GM21390 (cell line): ENCODE measurements at regions not wholly inside any gene's neighbourhood (a gene's known extent, or its start where the extent isn't known, plus 50 kb on each side); places are given as distances from the start of the nearest gene placed in this dataset.
"Not testable (repeated sequence)": the region's sequence is repeated elsewhere in the genome, so short reads cannot be mapped to it uniquely, and the experiment has no call there.

ENCODE experiments used
- ATAC-seq: cut with Tn5 transposase; IDR thresholded peaks from one replicate; pipeline ENCODE4 v1.9.1; 2021; ENCODE audit not compliant: unreplicated experiment

DNA sequence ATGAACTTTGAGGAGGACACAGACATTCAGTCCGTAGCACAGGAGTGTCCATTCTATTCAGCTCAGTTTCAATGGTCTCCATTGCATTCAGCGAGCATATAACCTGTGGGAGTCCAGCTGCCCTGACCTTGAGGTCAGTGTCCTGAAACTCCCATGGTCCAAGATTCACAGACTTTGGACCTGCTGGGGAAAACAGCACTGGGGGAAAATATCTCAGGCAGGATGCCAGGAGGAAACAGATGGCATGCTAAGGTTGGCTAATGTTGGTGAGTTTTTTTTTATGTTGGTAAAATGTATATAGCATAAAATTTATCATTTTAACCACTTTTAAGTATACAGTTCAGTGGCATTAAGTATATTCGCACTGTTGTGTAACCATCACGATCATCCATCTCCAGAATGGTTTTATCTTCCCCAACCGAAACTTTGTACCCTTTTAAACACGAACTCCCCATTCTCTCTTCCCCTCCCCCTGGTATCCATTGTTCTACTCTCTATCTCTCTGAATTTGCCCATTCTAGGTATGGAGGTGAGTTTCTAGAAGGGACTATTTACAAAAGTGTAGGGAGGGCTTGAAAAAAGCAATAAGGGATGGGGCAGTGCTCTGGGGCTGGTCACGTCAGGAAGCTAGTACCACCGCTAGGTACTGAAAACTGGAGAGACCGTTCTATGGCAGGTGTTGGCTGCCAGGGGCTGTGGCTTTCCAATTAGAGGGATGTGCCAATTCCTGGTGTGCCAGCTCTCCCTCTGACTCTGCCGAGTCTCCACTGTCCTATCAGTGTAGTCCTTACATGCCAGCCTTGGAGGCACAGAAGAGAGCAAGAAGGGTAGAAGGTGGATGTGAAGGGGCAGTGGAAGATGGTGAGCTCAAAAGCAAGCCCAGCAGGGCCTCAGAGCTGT, 85.3 kb downstream of the FOXD2 start:
- no peak for ATAC-seq

DNA sequence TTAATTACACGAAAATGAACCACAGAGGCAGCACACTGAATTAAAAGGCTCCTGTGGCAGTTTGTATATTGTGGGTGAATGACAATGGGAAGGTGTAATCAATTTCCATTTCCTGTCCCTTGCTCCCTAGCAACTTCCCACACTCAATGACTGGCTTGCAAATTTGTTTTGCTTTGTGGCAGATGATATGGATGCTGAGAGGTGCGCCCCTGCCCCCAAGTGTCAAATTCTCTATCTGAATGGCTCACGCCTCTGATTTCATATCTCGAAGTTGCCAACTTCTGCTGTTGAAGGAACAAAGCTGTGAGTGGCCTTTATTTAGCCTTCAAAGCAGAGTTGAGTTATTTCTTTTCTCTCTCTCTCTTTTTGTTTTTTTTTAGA, 86.0 kb downstream of the FOXD2 start:
- ATAC-seq, result no peak

GRCh38 chr1:47524272-47524671, 86.4 kb downstream of the FOXD2 start:
- no peak for ATAC-seq

DNA sequence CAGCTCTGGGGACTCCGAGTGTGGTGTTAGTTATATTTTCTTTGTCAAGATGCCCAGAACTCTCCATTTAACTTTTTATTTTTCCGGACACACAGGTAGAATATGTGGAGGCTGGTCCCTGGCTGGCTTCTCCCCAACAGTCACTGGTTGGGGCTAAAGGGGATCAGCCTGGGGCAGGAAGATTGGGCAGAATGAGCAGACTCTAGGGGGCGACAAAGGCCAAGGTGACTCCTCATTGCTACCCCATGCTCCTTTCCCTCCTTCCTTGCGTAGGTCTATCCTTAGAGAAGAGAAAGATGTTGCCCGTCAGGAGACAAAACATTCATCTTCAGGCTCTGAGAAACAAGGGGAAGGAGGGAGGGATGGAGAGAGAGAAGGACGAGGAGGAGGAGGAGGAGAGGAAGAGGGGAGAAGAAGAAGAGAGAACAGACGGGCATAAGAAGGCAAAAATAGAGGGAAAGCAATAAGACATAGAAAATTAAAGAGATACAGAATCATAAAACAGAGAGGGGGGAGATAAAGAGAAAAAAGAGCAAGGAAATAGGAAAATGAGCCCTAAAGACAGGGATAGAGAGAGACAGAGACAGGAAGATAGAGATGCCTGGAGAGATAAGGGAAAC, 89.9 kb downstream of the FOXD2 start:
- no peak for ATAC-seq

DNA sequence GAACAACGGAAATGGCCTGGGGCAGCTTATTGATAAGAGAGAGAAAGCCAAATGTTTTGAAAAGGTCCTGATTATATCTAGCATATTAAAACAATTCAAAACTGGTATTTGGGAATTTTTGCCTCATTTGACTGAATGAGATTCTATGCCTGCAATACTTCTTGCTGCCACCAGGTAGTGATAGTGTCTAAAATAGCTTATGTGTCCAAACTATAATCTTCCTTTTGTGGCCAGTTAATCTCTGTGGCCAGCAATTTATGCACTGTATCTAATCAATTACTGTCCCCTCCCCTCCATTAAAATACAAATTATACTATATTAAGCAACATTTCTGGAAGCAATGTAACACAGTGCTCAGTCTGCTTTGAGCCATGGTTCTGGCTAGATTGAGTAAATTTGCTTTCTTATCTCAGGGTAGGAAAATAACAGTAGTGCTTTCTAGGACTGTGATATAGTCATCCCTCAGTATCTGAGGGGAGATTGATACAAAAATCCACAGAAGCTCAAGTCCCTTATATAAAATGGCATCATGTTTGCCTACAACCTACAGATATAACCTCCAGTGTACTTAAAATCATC, 91.8 kb downstream of the FOXD2 start:
- ATAC-seq, result no peak

DNA sequence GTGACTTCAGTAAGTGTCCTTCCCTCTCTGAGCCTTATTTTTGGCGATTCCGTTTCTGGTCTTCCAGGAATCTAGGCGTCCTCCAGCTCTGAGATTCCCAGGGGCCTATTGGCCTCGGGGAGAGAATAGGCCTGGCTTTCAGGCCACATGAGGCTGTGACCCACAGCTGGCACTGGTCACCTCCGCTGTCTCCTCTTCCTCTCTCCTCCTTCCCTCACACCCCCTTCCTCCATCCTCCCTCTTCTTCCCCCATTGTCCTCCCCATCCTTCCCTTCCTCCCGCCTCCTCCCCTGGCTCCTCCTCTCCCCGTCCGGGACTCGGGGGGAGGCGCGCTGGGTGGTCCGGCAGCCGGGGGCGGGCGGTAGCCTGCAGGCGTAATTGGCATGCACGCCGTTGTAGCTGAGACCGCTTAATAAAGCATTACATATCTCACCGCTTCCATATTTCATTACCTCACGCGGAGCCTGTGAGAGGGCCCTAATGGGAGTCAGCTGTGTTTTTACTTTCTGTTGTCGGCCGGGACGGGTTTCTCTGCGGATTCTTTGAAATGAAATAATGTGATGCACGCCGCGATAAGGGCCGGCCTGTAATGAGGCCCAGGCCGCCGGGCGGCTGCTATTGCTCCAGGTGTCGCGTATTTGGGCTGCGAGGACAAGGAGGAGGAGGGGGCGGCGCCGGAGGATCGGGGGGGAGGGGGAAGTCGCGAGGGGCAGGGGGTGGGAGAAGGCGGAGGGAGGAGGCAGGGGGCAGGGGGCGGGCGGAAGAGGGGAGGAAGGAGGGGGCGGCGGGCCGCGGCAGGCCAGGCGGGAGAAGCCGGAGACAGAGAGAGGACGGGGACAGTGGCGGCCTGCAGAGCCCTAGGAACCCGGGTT, 95.3 kb downstream of the FOXD2 start:
- no peak for ATAC-seq

- ATAC-seq, result no peak
These were observed 96.0 kb downstream of the FOXD2 start for GRCh38 chr1:47533793-47534328.

DNA sequence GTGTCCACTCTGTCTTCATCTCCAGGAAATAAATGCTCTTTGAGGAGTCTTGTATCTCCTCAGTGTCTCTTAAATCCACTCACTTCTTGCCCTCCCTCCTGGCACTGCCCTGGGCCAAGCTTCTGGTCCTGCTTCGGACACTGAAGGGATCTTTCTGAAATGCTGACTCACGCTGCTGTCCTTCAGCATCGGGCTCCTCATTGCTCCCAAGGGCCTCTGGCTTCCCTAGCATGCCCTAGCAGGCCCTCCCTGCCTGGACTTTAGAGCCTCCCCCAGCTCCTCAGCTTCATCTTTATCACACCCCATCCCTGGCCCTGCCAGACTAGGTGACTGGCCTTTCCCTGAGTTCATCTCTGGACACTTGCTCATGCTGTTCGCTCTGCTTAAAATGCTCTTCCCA, 96.6 kb downstream of the FOXD2 start:
- ATAC-seq, result no peak

GRCh38 chr1:47536646-47537118, 98.8 kb downstream of the FOXD2 start:
- ATAC-seq, result no peak

GRCh38 chr1:47537268-47537667, 99.4 kb downstream of the FOXD2 start:
- ATAC-seq, result no peak

DNA sequence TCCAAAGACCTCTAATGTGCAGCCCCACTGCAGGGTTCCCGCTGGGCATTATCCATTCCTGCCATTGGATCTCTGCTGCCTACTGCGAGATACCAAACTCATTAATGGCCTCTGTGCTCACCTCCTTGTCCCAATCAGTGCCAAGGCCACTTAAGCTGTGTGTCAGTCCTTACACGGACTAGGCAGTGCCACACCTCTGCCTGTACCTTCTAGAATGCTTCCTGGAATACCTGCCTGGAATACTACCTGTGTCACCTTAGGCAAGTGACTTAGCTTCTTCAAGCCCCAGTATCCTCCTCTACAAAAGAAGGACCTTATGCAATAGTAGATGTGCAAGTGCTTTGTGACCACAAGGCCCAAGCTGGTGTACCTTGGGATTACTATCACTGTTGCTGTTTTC, 100.1 kb downstream of the FOXD2 start:
- ATAC-seq, result no peak

GRCh38 chr1:47538530-47538929, 100.7 kb downstream of the FOXD2 start:
- ATAC-seq, result not testable (repeated sequence)

DNA sequence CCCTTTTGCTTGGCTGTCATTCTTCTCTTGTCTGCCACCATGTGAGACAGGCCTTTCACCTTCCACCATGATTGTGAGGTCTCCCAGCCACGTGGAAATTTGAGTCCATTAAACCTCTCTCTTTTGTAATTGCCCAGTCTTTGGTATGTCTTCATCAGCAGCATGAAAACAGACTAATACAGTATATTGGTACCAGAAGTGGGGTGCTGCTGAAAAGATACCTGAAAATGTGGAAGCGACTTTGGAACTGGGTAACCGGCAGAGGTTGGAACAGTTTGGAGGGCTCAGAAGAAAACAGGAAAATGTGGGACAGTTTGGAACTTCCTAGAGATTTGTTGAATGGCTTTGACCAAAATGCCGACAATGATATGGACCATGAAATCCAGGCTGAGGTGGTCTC, 103.9 kb downstream of the FOXD2 start:
- ATAC-seq, result not testable (repeated sequence)

GRCh38 chr1:47543089-47543488, 105.2 kb downstream of the FOXD2 start:
- not testable (repeated sequence) for ATAC-seq

DNA sequence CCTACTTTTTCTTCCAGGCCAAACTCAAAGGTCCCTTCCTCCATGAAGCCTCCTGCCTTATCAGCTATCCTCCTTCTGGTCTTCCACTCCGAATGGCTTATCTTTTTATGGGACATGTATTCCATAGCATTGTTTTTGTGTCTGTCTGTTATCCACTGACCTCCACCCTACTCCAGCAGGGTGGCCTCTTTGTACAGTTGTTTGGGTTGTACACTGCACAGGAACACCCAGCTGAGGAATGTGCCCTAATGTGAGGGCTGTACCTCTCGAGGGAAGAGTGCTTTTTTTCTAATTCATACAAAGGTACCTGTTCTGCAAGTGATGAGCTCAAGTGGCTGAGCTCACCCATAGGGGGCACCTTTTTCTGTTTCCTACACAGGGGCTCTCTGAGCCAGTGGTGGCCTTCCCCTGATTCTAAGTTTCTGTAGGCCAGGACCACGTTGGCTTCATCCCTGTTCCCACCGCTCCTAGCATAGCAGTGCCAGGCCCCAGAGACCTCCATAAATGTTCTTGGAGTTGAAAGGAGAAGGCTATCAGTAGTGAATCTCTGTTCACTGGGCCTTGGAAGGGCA, 108.2 kb downstream of the FOXD2 start:
- ATAC-seq, result no peak

DNA sequence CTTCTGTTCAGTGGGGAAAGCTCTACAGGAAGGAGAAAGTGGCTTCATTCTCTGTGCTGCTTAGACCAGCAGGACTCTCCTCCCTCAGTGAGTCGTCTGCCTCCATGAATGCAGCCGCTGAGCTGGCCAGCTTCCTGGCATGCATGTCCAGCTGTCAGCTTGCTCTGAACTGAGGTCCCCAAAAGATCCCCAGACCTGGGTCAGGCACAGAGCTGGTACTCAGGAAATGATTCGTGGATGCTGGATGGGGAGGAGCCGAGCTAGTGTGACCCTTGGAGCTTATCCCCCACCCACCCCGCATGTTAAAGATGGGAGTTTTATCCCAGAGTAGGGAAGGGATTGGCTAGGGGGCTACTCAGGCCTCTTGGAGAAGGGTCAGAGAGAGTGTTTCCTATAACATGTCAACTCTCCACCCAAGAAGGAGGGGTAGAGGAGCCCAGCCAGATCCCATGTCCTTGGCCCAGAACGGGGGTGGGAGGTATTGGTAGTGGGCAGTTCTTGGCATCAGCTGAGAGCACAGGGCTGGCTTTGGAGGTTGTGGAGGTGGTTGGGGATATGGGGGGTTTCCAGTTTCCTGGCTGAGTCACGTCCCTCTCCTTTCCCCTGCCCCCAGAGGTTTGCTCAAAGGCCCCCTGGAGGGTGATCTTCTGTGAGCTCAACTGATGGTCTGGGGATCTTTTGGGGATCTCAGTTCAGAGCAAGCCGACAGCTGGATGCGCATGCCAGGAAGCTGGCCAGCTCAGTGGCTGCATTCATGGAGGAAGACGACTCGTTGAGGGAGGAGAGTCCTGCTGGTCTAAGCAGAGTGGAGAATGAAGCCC, 110.1 kb downstream of the FOXD2 start:
- ATAC-seq, result no peak

- ATAC-seq, result no peak
These were observed 110.8 kb downstream of the FOXD2 start for GRCh38 chr1:47548637-47549036.

- ATAC-seq, result no peak
These were observed 111.7 kb downstream of the FOXD2 start for GRCh38 chr1:47549532-47549931.

- ATAC-seq, result no peak
These were observed 113.1 kb downstream of the FOXD2 start for GRCh38 chr1:47550929-47551328.
